Coronary artery (tissue), 2 donors: ENCODE measurements at regions not wholly inside any gene's neighbourhood (a gene's known extent, or its start where the extent isn't known, plus 50 kb on each side); places are given as distances from the start of the nearest gene placed in this dataset.
"Not testable (repeated sequence)": the region's sequence is repeated elsewhere in the genome, so short reads cannot be mapped to it uniquely, and the experiment has no call there.

ENCODE experiments used
- DNase-seq: peaks from one replicate; pipeline ENCODE4 v3.0.0-alpha.2; 2017; ENCODE audit warnings: low spot score
- H3K27ac ChIP-seq, 2 donors: fragments of 200-600 bp; sonication (generic); one replicate each; pipeline ENCODE4 v1.5.1; 2016 to 2019
- H3K4me3 ChIP-seq: fragments of 200-600 bp; sonication (generic); 2 replicates; pipeline ENCODE4 v1.5.1; 2016; ENCODE audit warnings: mild to moderate bottlenecking, moderate library complexity
- TF ChIP-seq, protein P1 (sequence below): fragments of 200-600 bp; sonication (generic); IDR thresholded peaks from one replicate; pipeline ENCODE4 v1.5.1; 2019; ENCODE audit warnings: antibody characterized with exemption

DNA sequence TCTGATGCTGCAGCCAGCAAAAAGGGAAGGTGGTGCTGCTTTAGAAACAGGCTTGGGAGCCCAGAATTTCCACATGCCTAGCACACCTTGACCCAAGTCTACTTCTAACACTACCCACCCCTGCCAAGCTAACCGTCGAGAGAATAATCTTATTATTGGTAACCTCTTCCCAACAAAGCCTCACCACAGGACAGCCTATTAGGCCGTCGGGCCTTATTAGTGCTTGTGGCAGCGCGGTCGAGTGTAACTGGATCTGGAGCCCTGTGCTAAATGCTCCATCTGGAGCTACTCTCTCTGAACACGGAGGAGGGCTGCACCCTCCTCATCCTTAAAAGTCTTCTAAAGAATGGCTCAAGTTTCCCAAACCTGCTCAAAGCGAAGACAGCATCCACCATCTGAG lies 165.5 kb upstream of the NFIA start:
- no peak overlapping the region for H3K27ac ChIP-seq
- H3K4me3 ChIP-seq, result no peak overlapping the region
- no peak for DNase-seq
- TF ChIP-seq, protein P1, sequence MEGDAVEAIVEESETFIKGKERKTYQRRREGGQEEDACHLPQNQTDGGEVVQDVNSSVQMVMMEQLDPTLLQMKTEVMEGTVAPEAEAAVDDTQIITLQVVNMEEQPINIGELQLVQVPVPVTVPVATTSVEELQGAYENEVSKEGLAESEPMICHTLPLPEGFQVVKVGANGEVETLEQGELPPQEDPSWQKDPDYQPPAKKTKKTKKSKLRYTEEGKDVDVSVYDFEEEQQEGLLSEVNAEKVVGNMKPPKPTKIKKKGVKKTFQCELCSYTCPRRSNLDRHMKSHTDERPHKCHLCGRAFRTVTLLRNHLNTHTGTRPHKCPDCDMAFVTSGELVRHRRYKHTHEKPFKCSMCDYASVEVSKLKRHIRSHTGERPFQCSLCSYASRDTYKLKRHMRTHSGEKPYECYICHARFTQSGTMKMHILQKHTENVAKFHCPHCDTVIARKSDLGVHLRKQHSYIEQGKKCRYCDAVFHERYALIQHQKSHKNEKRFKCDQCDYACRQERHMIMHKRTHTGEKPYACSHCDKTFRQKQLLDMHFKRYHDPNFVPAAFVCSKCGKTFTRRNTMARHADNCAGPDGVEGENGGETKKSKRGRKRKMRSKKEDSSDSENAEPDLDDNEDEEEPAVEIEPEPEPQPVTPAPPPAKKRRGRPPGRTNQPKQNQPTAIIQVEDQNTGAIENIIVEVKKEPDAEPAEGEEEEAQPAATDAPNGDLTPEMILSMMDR, result no peak

- TF ChIP-seq, protein P1, result no peak
Observed at GRCh38 chr1:60916199-60916598, 166.2 kb upstream of the NFIA start.

DNA sequence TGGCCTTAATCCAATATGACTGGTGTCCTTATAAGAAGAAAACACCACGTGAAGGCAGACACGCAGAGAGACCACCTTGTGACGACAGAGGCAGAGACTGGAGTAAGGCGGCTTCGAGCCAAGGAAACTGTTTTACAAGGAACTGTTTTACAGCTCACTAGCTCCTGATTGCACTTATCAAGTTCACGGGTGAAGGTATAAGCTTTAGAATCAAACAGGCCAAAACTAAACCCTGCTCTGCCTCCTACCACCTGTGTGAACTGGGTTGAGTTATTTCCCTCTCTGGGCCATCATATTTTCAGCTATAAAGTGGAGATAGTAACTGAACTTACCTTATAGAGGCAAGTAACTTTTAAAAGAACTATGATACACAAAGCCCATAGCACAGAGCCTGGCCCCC lies 166.9 kb upstream of the NFIA start:
- no peak overlapping the region for H3K27ac ChIP-seq
- no peak for DNase-seq
- TF ChIP-seq, protein P1, result no peak
- H3K4me3 ChIP-seq, result no peak overlapping the region

More at GRCh38 chr1:60916199-60916598, 166.2 kb upstream of the NFIA start:
- DNase-seq, result no peak
- no peak overlapping the region for H3K4me3 ChIP-seq
- H3K27ac ChIP-seq, result no peak overlapping the region

DNA sequence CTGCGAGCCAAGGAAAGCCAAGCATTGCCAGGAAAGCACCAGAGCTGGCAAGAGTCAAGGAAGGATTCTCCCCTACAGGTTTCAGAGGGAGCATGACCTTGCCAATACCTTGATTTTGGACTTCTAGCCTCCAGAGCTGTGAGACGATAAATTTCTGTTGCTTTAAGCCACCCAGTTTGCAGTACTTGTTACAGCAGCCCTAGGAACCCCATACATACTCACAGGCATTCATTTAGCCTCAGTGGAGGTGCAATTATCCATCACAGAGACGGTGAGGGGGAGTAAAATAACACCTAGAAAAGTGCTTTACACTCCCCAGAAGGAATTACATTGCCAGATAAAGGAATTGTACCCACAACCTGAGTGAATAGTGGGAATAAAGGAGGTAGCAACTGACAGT lies 167.4 kb upstream of the NFIA start:
- Histone ChIP-seq H3K27ac (no peak overlapping the region), H3K4me3 (no peak overlapping the region)
- no peak for DNase-seq
- TF ChIP-seq, protein P1, result no peak

GRCh38 chr1:60913708-60914107 lies 168.7 kb upstream of the NFIA start:
- DNase-seq, H3K4me3 ChIP-seq, H3K27ac ChIP-seq: not testable (repeated sequence)

GRCh38 chr1:60913039-60913438 lies 169.3 kb upstream of the NFIA start:
- Histone ChIP-seq H3K27ac (no peak overlapping the region), H3K4me3 (no peak overlapping the region)
- TF ChIP-seq, protein P1, result no peak
- DNase-seq, result no peak

- no peak overlapping the region for H3K4me3 ChIP-seq
- TF ChIP-seq, protein P1, result no peak
- no peak for DNase-seq
- no peak overlapping the region for H3K27ac ChIP-seq
Observed at GRCh38 chr1:60911966-60912697, 170.2 kb upstream of the NFIA start.
